ENCODE measurements at regions not wholly inside any gene's neighbourhood (a gene's known extent, or its start where the extent isn't known, plus 50 kb on each side); places are given as distances from the start of the nearest gene placed in this dataset.

DNA sequence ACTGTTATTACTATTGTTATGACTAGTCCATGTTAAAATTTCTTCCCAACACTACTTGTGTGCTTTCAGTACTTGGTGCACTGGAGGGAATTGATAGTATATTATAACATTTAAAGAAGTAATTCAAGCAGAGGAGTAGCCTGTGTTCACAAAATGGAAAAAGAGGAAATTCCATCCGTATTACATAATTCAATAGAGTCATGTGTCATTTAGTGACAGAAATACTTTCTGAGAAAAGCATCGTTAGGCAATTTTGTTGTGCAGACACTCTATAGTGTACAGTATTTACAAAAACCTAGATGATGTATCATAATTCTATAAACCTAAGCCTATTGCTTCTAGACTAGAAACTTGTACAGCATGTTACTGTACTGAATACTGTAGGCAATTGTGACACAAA lies 78.3 kb upstream of the PCSK5 start:
- TF ChIP-seq EZH2 (IDR thresholded peaks at IDR 0.05; ENCODE audit: low read depth) (no peak), CTCF (conservative IDR thresholded peaks at IDR 0.05) (no peak)
